HEK293 (cell line): ENCODE measurements at regions not wholly inside any gene's neighbourhood (a gene's known extent, or its start where the extent isn't known, plus 50 kb on each side); places are given as distances from the start of the nearest gene placed in this dataset.
A peak's percentile ranks its signal among the peaks of the same experiment; 100 is the strongest.

Experiments
- CTCF ChIA-PET: fragments of 350-600 bp; formaldehyde crosslinking; extraction: SDS; loops from one replicate; lab custom pipeline; 2021; ENCODE audit warnings: antibody characterized with exemption; lab: Yijun Ruan, JAX
- POLR2A ChIA-PET: fragments of 300-600 bp; formaldehyde crosslinking; extraction: SDS; loops from one replicate; lab custom pipeline; 2020; ENCODE audit warnings: antibody characterized with exemption, inconsistent platforms; lab: Yijun Ruan, JAX
- H3K27ac ChIP-seq: fragments of 200-500 bp; sonication (Bioruptor generic); 2 replicates; pipeline ENCODE4 v1.5.1; 2014; ENCODE audit warnings: low read depth, low read length, control low read depth, inconsistent platforms; ENCODE audit errors: extremely low read depth
- H3K36me3 ChIP-seq, 2 experiments: fragments of 200-500 bp in 1 of 2; sonication (Bioruptor generic) in 1 of 2; 1 replicate in 1 of 2; 2 replicates in 1 of 2; pipeline ENCODE4 v1.5.1; 2014 to 2017; ENCODE audit warnings: inconsistent platforms in 2 of 2, low read length in 2 of 2; ENCODE audit not compliant: control insufficient read depth in 2 of 2, insufficient read depth in 1 of 2
- H3K4me1 ChIP-seq: fragments of 200-500 bp; sonication (Bioruptor generic); 2 replicates; pipeline ENCODE4 v1.5.1; 2014; ENCODE audit warnings: mild to moderate bottlenecking, low read length, inconsistent platforms; ENCODE audit not compliant: control insufficient read depth, insufficient read depth
- H3K4me3 ChIP-seq: 2 replicates; pipeline ENCODE4 v1.5.1; 2011; ENCODE audit warnings: low read depth, mild to moderate bottlenecking, control low read depth, low read length, moderate library complexity
- H3K9me3 ChIP-seq: fragments of 200-500 bp; sonication (Bioruptor generic); 2 replicates; pipeline ENCODE4 v1.5.1; 2014; ENCODE audit warnings: low read depth, low read length, inconsistent platforms; ENCODE audit not compliant: control insufficient read depth, insufficient read depth
- GLIS2 ChIP-seq: fragments of 450-650 bp; formaldehyde crosslinking; IDR thresholded peaks from 2 replicates; pipeline ENCODE4 v1.5.1; 2016; ENCODE audit warnings: missing biosample characterization, missing genetic modification characterization
- HOXD13 ChIP-seq: sonication (generic); formaldehyde crosslinking; IDR thresholded peaks from 2 replicates; pipeline ENCODE4 v1.8.0; 2022; ENCODE audit warnings: missing genetic modification reagents, borderline replicate concordance
- SP3 ChIP-seq: fragments of 450-650 bp; formaldehyde crosslinking; IDR thresholded peaks from 2 replicates; pipeline ENCODE4 v1.5.1; 2016; ENCODE audit warnings: missing biosample characterization, missing genetic modification characterization
- ZBTB48 ChIP-seq: fragments of 450-650 bp; formaldehyde crosslinking; IDR thresholded peaks from 2 replicates; pipeline ENCODE4 v1.5.1; 2016; ENCODE audit warnings: missing biosample characterization, missing genetic modification characterization
- ZBTB49 ChIP-seq: fragments of 450-650 bp; formaldehyde crosslinking; IDR thresholded peaks from 2 replicates; pipeline ENCODE4 v1.5.1; 2016; ENCODE audit warnings: missing biosample characterization, missing genetic modification characterization, low read depth
- ZNF133 ChIP-seq: fragments of 450-650 bp; formaldehyde crosslinking; IDR thresholded peaks from 2 replicates; pipeline ENCODE4 v1.5.1; 2016; ENCODE audit warnings: missing biosample characterization, missing genetic modification characterization
- ZNF157 ChIP-seq: fragments of 450-650 bp; formaldehyde crosslinking; IDR thresholded peaks from 2 replicates; pipeline ENCODE4 v1.5.1; 2016; ENCODE audit warnings: missing biosample characterization, missing genetic modification characterization
- ZNF19 ChIP-seq: fragments of 450-650 bp; formaldehyde crosslinking; IDR thresholded peaks from 2 replicates; pipeline ENCODE4; 2016; ENCODE audit warnings: missing biosample characterization, missing genetic modification characterization, low read depth
- ZNF274 ChIP-seq, 2 experiments: fragments of 200-500 bp in 1 of 2; fragments of 450-650 bp in 1 of 2; sonication (Bioruptor generic) in 1 of 2; formaldehyde crosslinking in 1 of 2; IDR thresholded peaks; 2 replicates each; pipeline versions ENCODE4 v1.5.1 to v1.6.1; 2014 to 2016; ENCODE audit warnings: borderline replicate concordance in 1 of 2, inconsistent platforms in 1 of 2, low read length in 1 of 2, missing biosample characterization in 1 of 2, missing genetic modification characterization in 1 of 2
- ZNF311 ChIP-seq: fragments of 450-650 bp; formaldehyde crosslinking; IDR thresholded peaks from 2 replicates; pipeline ENCODE4 v1.5.1; 2017; ENCODE audit warnings: missing biosample characterization, missing genetic modification characterization, borderline replicate concordance
- ZNF335 ChIP-seq: fragments of 450-650 bp; formaldehyde crosslinking; conservative IDR thresholded peaks from 2 replicates; pipeline ENCODE4 v1.5.1; 2016; ENCODE audit warnings: missing biosample characterization, missing genetic modification characterization
- ZNF394 ChIP-seq: fragments of 450-650 bp; formaldehyde crosslinking; IDR thresholded peaks from 2 replicates; pipeline ENCODE4 v1.5.1; 2016; ENCODE audit warnings: missing biosample characterization, missing genetic modification characterization, mild to moderate bottlenecking, moderate library complexity, borderline replicate concordance
- ZNF544 ChIP-seq: fragments of 450-650 bp; formaldehyde crosslinking; IDR thresholded peaks from 2 replicates; pipeline ENCODE4 v1.5.0; 2017; ENCODE audit warnings: missing biosample characterization, missing genetic modification characterization
- ZNF645 ChIP-seq: fragments of 450-650 bp; formaldehyde crosslinking; IDR thresholded peaks from 2 replicates; pipeline ENCODE4; 2016; ENCODE audit warnings: missing biosample characterization, missing genetic modification characterization
- ZNF664 ChIP-seq: fragments of 450-650 bp; formaldehyde crosslinking; IDR thresholded peaks from 2 replicates; pipeline ENCODE4 v1.5.1; 2016; ENCODE audit warnings: missing biosample characterization, missing genetic modification characterization
- TF ChIP-seq, protein P1 (sequence below): fragments of 450-650 bp; formaldehyde crosslinking; conservative IDR thresholded peaks from 2 replicates; pipeline ENCODE4 v1.5.1; 2016; ENCODE audit warnings: low read depth, missing biosample characterization, missing genetic modification characterization
- TF ChIP-seq, protein P2 (sequence below): fragments of 450-650 bp; formaldehyde crosslinking; IDR thresholded peaks from 2 replicates; pipeline ENCODE4 v1.5.1; 2016; ENCODE audit warnings: missing biosample characterization, missing genetic modification characterization
- TF ChIP-seq, protein P3 (sequence below): fragments of 450-650 bp; formaldehyde crosslinking; IDR thresholded peaks from 2 replicates; pipeline ENCODE4 v1.5.1; 2016; ENCODE audit warnings: missing biosample characterization, missing genetic modification characterization, borderline replicate concordance

DNA sequence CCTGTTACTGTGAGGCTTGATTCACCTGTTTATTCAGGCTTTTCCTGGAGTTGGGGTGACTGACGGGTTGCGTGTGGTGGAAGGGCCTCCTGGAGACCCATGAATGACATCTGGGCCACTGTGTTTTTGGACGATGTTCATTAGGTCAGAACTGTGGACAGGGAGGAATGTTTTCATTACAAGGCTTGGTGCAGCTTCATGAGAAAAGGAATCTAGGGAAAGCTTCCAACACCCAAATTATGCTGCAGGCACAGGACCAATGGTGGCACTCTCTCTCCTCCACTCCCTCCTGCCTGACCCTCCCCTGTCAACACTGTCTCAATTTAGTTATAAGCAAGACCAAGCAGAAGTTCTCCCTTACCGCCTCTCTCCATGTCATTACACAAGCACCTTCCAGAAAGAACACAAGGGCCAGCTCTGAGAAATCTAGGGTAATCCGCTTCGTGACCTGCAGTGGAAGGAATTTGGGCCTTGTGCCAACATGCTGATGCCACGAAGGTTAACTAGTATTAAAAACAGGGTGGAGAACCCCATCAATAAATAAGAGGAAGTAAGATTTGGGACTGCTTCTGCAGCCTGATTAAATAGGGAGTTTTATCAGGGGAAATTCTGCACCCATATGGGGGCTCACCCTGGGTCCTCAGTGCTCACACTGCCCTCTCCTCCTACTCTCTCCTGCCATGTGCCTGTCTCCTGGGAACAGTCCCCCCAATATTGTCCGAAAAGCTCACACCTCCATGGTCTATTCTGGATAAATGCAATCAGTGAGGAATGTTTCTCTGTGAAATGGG is 200.3 kb downstream of the KTN1 start:
- H3K9me3 ChIP-seq: no peaks in the 10 kb centered on the region
- H3K27ac ChIP-seq: no peak overlapping the region
- no peaks in the 10 kb centered on the region for H3K36me3 ChIP-seq
- CTCF ChIA-PET: interaction anchor here (0.6 kb wide), 1 partner anchor 98 kb away, joined by 3 read pairs; no protein-coding TSS in a partner anchor
- no peaks in the 10 kb centered on the region for H3K4me1 ChIP-seq
- POLR2A ChIA-PET: no interaction called here
- no peak overlapping the region for H3K4me3 ChIP-seq
- TF ChIP-seq HOXD13: no peak
- TF ChIP-seq ZNF335 (tag by site-specific recombination): 0 out of 2 replicates have a peak, but pooled peaks have one; percentile 26
- TF ChIP-seq ZNF645: no peak
- TF ChIP-seq, all 188 proteins: peak for 1

GRCh38 chr14:55781046-55781445 is 201.0 kb downstream of the KTN1 start:
- ChIA-PET POLR2A (no interaction called here), CTCF (no interaction called here)
- no peak overlapping the region for H3K27ac ChIP-seq
- H3K36me3 ChIP-seq: no peaks in the 10 kb centered on the region
- no peak for TF ChIP-seq ZBTB49 (tag by site-specific recombination)
- TF ChIP-seq ZBTB48 (tag by site-specific recombination): no peak
- TF ChIP-seq ZNF394 (tag by site-specific recombination): no peak
- no peak for TF ChIP-seq ZNF19
- no peak for TF ChIP-seq ZNF133 (tag by site-specific recombination)
- no peak for TF ChIP-seq ZNF544 (tag by site-specific recombination)
- no peak for TF ChIP-seq ZNF157 (tag by site-specific recombination)
- TF ChIP-seq, protein P1, sequence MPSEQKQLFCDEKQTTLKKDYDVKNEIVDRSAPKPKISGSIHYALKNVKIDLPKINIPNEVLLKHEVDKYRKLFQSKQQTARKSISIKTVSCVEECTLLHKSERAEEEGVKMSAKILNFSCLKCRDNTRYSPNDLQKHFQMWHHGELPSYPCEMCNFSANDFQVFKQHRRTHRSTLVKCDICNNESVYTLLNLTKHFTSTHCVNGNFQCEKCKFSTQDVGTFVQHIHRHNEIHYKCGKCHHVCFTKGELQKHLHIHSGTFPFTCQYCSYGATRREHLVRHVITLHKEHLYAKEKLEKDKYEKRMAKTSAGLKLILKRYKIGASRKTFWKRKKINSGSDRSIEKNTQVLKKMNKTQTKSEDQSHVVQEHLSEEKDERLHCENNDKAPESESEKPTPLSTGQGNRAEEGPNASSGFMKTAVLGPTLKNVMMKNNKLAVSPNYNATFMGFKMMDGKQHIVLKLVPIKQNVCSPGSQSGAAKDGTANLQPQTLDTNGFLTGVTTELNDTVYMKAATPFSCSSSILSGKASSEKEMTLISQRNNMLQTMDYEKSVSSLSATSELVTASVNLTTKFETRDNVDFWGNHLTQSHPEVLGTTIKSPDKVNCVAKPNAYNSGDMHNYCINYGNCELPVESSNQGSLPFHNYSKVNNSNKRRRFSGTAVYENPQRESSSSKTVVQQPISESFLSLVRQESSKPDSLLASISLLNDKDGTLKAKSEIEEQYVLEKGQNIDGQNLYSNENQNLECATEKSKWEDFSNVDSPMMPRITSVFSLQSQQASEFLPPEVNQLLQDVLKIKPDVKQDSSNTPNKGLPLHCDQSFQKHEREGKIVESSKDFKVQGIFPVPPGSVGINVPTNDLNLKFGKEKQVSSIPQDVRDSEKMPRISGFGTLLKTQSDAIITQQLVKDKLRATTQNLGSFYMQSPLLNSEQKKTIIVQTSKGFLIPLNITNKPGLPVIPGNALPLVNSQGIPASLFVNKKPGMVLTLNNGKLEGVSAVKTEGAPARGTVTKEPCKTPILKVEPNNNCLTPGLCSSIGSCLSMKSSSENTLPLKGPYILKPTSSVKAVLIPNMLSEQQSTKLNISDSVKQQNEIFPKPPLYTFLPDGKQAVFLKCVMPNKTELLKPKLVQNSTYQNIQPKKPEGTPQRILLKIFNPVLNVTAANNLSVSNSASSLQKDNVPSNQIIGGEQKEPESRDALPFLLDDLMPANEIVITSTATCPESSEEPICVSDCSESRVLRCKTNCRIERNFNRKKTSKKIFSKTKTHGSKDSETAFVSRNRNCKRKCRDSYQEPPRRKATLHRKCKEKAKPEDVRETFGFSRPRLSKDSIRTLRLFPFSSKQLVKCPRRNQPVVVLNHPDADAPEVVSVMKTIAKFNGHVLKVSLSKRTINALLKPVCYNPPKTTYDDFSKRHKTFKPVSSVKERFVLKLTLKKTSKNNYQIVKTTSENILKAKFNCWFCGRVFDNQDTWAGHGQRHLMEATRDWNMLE: no peak
- TF ChIP-seq GLIS2 (tag by site-specific recombination): no peak
- TF ChIP-seq ZNF311: no peak
- TF ChIP-seq, protein P2, sequence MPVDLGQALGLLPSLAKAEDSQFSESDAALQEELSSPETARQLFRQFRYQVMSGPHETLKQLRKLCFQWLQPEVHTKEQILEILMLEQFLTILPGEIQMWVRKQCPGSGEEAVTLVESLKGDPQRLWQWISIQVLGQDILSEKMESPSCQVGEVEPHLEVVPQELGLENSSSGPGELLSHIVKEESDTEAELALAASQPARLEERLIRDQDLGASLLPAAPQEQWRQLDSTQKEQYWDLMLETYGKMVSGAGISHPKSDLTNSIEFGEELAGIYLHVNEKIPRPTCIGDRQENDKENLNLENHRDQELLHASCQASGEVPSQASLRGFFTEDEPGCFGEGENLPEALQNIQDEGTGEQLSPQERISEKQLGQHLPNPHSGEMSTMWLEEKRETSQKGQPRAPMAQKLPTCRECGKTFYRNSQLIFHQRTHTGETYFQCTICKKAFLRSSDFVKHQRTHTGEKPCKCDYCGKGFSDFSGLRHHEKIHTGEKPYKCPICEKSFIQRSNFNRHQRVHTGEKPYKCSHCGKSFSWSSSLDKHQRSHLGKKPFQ (tag by site-specific recombination): no peak
- TF ChIP-seq ZNF645: no peak
- TF ChIP-seq SP3 (tag by site-specific recombination): no peak
- no peak for TF ChIP-seq ZNF664
- TF ChIP-seq, protein P3, sequence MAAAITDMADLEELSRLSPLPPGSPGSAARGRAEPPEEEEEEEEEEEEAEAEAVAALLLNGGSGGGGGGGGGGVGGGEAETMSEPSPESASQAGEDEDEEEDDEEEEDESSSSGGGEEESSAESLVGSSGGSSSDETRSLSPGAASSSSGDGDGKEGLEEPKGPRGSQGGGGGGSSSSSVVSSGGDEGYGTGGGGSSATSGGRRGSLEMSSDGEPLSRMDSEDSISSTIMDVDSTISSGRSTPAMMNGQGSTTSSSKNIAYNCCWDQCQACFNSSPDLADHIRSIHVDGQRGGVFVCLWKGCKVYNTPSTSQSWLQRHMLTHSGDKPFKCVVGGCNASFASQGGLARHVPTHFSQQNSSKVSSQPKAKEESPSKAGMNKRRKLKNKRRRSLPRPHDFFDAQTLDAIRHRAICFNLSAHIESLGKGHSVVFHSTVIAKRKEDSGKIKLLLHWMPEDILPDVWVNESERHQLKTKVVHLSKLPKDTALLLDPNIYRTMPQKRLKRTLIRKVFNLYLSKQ (tag by site-specific recombination): no peak
- no peak for TF ChIP-seq ZNF274 (IDR thresholded peaks at IDR 0.05; ENCODE audit: low read length)
- no peak for TF ChIP-seq ZNF274 (tag by site-specific recombination; IDR thresholded peaks at IDR 0.05; ENCODE audit: borderline replicate concordance)
- H3K4me1 ChIP-seq: no peaks in the 10 kb centered on the region
- H3K4me3 ChIP-seq: no peak overlapping the region
- H3K9me3 ChIP-seq: no peaks in the 10 kb centered on the region
